ENCODE measurements at regions not wholly inside any gene's neighbourhood (a gene's known extent, or its start where the extent isn't known, plus 50 kb on each side); places are given as distances from the start of the nearest gene placed in this dataset.

DNA sequence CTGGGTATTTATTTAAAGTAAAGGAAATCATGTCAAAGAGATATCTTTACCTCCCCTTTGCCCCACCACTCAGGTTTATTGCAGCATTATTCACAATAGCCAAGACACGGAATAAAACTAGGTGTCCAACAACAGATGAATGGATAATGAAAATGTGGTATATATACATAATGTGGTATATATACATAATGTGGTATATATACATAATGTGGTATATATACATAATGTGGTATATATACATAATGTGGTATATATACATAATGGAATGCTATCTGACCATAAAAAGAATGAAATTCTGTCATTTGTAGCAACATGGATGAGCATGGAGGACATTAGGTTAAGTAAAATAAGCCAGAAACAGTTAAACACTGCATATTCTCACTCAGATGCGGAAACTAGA is 262.6 kb upstream of the PLXNA2 start:
- TF ChIP-seq CTCF (IDR thresholded peaks at IDR 0.05): no peak
- no peak for TF ChIP-seq POLR2A (IDR thresholded peaks at IDR 0.05)
- TF ChIP-seq EP300 (IDR thresholded peaks at IDR 0.05): no peak
